ENCODE measurements at regions not wholly inside any gene's neighbourhood (a gene's known extent, or its start where the extent isn't known, plus 50 kb on each side); places are given as distances from the start of the nearest gene placed in this dataset.

GRCh38 chr3:165434516-165434915 is 238.3 kb upstream of the SLITRK3 start:
- TF ChIP-seq CTCF (IDR thresholded peaks at IDR 0.05; ENCODE audit: low read depth, low read length) (no peak), EZH2phosphoT487 (IDR thresholded peaks at IDR 0.05; ENCODE audit: low read depth) (no peak)

Data from OCI-LY3 (cell line).